ENCODE measurements at regions not wholly inside any gene's neighbourhood (a gene's known extent, or its start where the extent isn't known, plus 50 kb on each side); places are given as distances from the start of the nearest gene placed in this dataset.

GRCh38 chr3:82004266-82004665 lies 242.8 kb upstream of the GBE1 start:
- 64 to 84% (median 75%) methylated on average over 2 of the region's 2 CpGs for WGBS, 4 donors
- Histone ChIP-seq H3K9me3 (replicated peaks in 1 of 3) (no peaks in the 10 kb centered on the region), H3K27ac (no peak overlapping the region), H3K4me3 (no peak overlapping the region), H3K4me1 (replicated peaks in 1 of 2) (peaks cover 0 to 11% of the 10 kb centered on the region in 2 donors), H3K36me3 (replicated peaks in 1 of 2) (no peaks in the 10 kb centered on the region), H3K27me3 (no peaks in the 10 kb centered on the region)
- no peak for DNase-seq
- TF ChIP-seq, protein P1, sequence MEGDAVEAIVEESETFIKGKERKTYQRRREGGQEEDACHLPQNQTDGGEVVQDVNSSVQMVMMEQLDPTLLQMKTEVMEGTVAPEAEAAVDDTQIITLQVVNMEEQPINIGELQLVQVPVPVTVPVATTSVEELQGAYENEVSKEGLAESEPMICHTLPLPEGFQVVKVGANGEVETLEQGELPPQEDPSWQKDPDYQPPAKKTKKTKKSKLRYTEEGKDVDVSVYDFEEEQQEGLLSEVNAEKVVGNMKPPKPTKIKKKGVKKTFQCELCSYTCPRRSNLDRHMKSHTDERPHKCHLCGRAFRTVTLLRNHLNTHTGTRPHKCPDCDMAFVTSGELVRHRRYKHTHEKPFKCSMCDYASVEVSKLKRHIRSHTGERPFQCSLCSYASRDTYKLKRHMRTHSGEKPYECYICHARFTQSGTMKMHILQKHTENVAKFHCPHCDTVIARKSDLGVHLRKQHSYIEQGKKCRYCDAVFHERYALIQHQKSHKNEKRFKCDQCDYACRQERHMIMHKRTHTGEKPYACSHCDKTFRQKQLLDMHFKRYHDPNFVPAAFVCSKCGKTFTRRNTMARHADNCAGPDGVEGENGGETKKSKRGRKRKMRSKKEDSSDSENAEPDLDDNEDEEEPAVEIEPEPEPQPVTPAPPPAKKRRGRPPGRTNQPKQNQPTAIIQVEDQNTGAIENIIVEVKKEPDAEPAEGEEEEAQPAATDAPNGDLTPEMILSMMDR (IDR thresholded peaks at IDR 0.05): no peak
- no peak for TF ChIP-seq POLR2A (IDR thresholded peaks at IDR 0.05)
- intact Hi-C loops (cut with DNase I): no loop called here

DNA sequence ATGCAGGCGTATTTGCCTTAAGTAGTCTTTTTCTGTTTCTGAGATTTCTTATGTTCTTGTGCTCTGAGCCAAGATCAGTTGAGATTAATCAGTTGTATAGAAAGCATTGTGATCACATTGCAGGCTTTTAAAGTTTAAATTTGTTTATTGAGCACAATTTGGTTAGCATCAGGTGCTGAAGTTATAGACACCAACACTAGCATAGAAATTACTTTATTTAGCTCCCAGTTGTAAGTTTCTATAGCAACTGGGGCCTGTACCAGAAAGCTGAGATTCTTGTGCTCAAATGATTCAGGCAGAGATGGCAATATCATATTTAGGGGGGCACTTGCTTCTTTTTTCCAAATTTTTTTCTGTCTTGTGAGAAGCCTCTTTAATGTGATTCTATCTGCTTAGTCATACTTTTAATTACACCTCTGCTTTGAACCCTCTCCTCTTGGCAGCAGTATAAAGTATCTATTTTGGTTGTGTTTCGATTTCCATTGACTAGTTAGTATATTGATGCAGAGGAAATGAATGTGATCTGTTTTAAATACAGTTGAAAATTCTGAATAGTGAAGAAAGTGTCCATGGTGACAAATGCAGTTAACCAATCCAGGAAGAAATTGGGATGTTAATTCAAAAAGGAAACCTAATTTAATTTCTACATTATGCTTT lies 241.7 kb upstream of the GBE1 start:
- 72 to 81% (median 79%) methylated on average over 2 of the region's 2 CpGs for WGBS, 4 donors
- Histone ChIP-seq H3K4me3 (no peak overlapping the region), H3K27me3 (no peaks in the 10 kb centered on the region), H3K27ac (no peak overlapping the region), H3K36me3 (replicated peaks in 1 of 2) (no peaks in the 10 kb centered on the region), H3K4me1 (replicated peaks in 1 of 2) (peaks cover 0 to 17% of the 10 kb centered on the region in 2 donors), H3K9me3 (replicated peaks in 1 of 3) (no peaks in the 10 kb centered on the region)
- intact Hi-C loops (cut with DNase I): no loop called here
- TF ChIP-seq, protein P1 (IDR thresholded peaks at IDR 0.05): no peak
- TF ChIP-seq POLR2A (IDR thresholded peaks at IDR 0.05): no peak
- DNase-seq: no peak

DNA sequence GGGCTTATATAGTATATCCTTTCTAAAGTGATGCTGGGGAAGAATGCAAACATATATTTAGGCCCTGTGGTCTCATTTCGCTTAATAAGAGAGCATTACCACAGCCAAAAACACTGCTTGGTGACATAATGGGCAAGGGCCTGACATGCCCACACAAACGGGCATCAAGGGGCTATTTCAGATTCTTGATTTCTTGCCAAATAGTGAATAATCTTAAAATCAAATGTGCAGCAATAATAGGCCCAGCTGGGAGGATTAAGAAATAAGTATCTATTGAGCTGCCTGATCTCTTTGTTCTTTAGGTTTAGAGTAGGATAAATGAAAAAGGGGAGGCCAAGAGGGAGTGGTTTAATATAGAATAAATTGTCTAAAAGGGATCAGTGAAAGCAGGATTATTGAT lies 241.0 kb upstream of the GBE1 start:
- no peaks in the 10 kb centered on the region for H3K36me3 ChIP-seq (replicated peaks in 1 of 2)
- TF ChIP-seq, protein P1 (IDR thresholded peaks at IDR 0.05): no peak
- no peak for TF ChIP-seq POLR2A (IDR thresholded peaks at IDR 0.05)
- intact Hi-C loops (cut with DNase I): no loop called here
- no peak for DNase-seq
- H3K27me3 ChIP-seq: no peaks in the 10 kb centered on the region
- no peak overlapping the region for H3K4me3 ChIP-seq
- peaks cover 0 to 18% of the 10 kb centered on the region in 2 donors for H3K4me1 ChIP-seq (replicated peaks in 1 of 2)
- WGBS, 4 donors: 59 to 70% (median 68%) methylated on average over 2 of the region's 2 CpGs
- H3K27ac ChIP-seq: no peak overlapping the region
- H3K9me3 ChIP-seq (replicated peaks in 1 of 3): no peaks in the 10 kb centered on the region

DNA sequence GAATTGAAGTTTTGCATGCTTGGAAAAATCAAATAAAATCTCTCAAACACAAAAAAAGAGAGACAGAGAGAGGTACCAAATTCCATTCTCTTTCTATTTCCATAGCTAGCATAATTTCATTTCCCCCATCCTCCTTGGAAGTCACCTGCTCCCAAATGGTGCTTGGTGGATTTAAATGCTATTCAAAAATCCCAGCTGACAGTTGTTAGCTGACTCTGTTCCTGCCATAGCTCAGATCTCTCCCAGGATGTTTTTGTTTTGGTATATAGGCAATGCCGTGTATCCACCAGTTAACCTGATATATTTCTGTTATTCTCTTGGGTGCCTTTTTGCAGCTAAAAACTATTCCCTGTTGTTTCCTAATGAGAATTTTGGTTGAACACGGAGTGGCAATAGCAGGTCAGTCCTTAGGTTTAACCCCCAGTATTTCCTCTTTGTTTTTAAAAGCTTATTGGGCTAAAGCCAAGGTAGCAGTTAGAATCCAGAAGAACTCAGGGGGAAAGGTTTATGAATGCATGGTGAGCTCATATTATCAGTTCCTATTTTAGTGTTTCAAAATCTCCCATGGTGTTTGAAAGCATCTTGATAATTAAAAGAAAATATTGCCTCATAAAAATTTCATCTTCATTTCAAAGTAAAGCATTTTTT lies 240.0 kb upstream of the GBE1 start:
- H3K9me3 ChIP-seq (replicated peaks in 1 of 3): no peaks in the 10 kb centered on the region
- 69 to 79% (median 75%) methylated on average over 2 of the region's 2 CpGs for WGBS, 4 donors
- intact Hi-C loops (cut with DNase I): no loop called here
- TF ChIP-seq, protein P1 (IDR thresholded peaks at IDR 0.05): no peak
- no peak for TF ChIP-seq POLR2A (IDR thresholded peaks at IDR 0.05)
- DNase-seq: no peak
- H3K27ac ChIP-seq: no peak overlapping the region
- H3K27me3 ChIP-seq: no peaks in the 10 kb centered on the region
- H3K4me1 ChIP-seq (replicated peaks in 1 of 2): peaks cover 0 to 18% of the 10 kb centered on the region in 2 donors
- H3K4me3 ChIP-seq: no peak overlapping the region
- H3K36me3 ChIP-seq (replicated peaks in 1 of 2): no peaks in the 10 kb centered on the region
